ENCODE measurements at regions not wholly inside any gene's neighbourhood (a gene's known extent, or its start where the extent isn't known, plus 50 kb on each side); places are given as distances from the start of the nearest gene placed in this dataset.

DNA sequence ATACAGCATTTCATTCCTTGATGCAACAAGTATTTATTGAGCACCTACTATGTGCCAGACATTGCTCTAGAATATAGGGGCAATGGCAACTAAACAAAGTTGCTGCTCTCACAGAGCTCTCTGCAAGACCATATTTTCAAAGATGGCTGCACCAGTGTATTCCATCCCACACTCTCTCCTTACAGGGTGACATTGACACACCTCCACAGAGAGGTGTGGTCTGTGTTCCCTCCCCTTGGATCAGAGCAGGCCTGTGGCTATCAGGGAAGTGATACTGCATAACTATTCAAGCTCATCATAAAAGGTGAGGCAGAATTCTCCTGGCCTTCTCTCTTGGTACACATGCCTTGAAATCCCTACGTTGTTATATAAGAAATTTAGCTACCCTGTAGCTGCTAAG lies 95.3 kb upstream of the SOD3 start:
- TF ChIP-seq CTCF (IDR thresholded peaks at IDR 0.05) = no peak
- H3K36me3 Mint-ChIP-seq (ENCODE audit: low read depth) = no peaks in the 10 kb centered on the region
- no peaks in the 10 kb centered on the region for H3K4me1 Mint-ChIP-seq (ENCODE audit: low read depth)
- H3K4me3 Mint-ChIP-seq (ENCODE audit: unreplicated experiment) = no peak overlapping the region
- no peak for DNase-seq (ENCODE audit: low spot score)
- H3K27ac Mint-ChIP-seq (ENCODE audit: unreplicated experiment) = no peak overlapping the region
- no peaks in the 10 kb centered on the region for H3K9me3 Mint-ChIP-seq (ENCODE audit: low read depth)
- peaks cover 3% of the 10 kb centered on the region for H3K27me3 Mint-ChIP-seq (ENCODE audit: low read depth)

- H3K4me1 Mint-ChIP-seq (ENCODE audit: low read depth) = no peaks in the 10 kb centered on the region
- no peaks in the 10 kb centered on the region for H3K36me3 Mint-ChIP-seq (ENCODE audit: low read depth)
- no peak overlapping the region for H3K27ac Mint-ChIP-seq (ENCODE audit: unreplicated experiment)
- TF ChIP-seq CTCF (IDR thresholded peaks at IDR 0.05) = no peak
- H3K9me3 Mint-ChIP-seq (ENCODE audit: low read depth) = no peaks in the 10 kb centered on the region
- H3K27me3 Mint-ChIP-seq (ENCODE audit: low read depth) = peaks cover 3% of the 10 kb centered on the region
- no peak overlapping the region for H3K4me3 Mint-ChIP-seq (ENCODE audit: unreplicated experiment)
- no peak for DNase-seq (ENCODE audit: low spot score)
Measured at GRCh38 chr4:24701683-24702082, 93.7 kb upstream of the SOD3 start.

- Mint-ChIP-seq H3K27me3 (ENCODE audit: low read depth) (peaks cover 3% of the 10 kb centered on the region), H3K4me1 (ENCODE audit: low read depth) (no peaks in the 10 kb centered on the region), H3K4me3 (ENCODE audit: unreplicated experiment) (no peak overlapping the region), H3K36me3 (ENCODE audit: low read depth) (no peaks in the 10 kb centered on the region), H3K27ac (ENCODE audit: unreplicated experiment) (no peak overlapping the region), H3K9me3 (ENCODE audit: low read depth) (peaks cover 4% of the 10 kb centered on the region)
- DNase-seq (ENCODE audit: low spot score) = no peak
- no peak for TF ChIP-seq CTCF (IDR thresholded peaks at IDR 0.05)
Measured at GRCh38 chr4:24702281-24702680, 93.1 kb upstream of the SOD3 start.

DNA sequence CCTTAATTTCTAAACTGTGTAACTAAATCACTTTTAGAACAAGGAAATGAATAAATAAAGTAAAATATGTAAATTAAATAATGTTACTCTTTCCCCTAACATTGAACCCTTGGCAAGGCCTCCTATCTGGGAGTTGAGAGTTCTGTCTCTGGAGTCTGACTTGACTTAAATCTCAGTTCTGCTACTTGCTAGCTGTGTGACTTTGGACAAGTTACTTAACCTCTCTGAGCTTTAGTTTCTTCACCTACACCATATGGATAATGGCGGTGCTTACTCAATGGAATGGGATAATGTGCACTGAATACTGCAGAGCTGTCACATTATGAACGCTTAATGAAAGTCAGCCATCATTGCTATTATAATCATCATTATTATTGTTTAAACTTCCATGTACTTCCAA lies 92.1 kb upstream of the SOD3 start:
- no peaks in the 10 kb centered on the region for H3K4me1 Mint-ChIP-seq (ENCODE audit: low read depth)
- no peak for DNase-seq (ENCODE audit: low spot score)
- H3K9me3 Mint-ChIP-seq (ENCODE audit: low read depth) = peaks cover 10% of the 10 kb centered on the region
- peaks cover 2% of the 10 kb centered on the region for H3K36me3 Mint-ChIP-seq (ENCODE audit: low read depth)
- peaks cover 3% of the 10 kb centered on the region for H3K27me3 Mint-ChIP-seq (ENCODE audit: low read depth)
- no peak overlapping the region for H3K27ac Mint-ChIP-seq (ENCODE audit: unreplicated experiment)
- no peak overlapping the region for H3K4me3 Mint-ChIP-seq (ENCODE audit: unreplicated experiment)
- no peak for TF ChIP-seq CTCF (IDR thresholded peaks at IDR 0.05)

DNA sequence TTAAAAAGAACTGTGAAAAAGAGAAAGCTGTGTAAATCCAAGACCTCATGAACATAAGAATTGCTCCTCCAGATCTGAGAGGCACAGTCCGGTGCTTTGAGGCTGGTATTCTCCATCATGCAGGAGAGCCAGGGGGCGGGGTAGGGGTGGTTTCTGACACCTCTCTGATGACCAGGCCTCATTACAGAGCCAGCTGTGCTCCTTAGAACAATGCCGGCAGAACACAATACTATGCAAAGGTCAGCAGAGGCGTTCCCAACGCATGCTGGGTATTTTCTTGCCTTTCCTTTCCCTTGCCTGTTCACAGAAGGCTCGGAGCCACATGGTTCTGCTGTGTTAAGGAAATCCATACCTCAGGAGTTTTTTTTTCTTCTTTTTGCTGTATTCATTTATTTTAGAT lies 91.2 kb upstream of the SOD3 start:
- TF ChIP-seq CTCF (IDR thresholded peaks at IDR 0.05) = no peak
- Mint-ChIP-seq H3K4me3 (ENCODE audit: unreplicated experiment) (no peak overlapping the region), H3K36me3 (ENCODE audit: low read depth) (peaks cover 2% of the 10 kb centered on the region), H3K27me3 (ENCODE audit: low read depth) (peaks cover 3% of the 10 kb centered on the region), H3K4me1 (ENCODE audit: low read depth) (no peaks in the 10 kb centered on the region), H3K27ac (ENCODE audit: unreplicated experiment) (no peak overlapping the region), H3K9me3 (ENCODE audit: low read depth) (peaks cover 12% of the 10 kb centered on the region)
- DNase-seq (ENCODE audit: low spot score) = no peak

Measured in chondrocyte (in vitro differentiated cells).